Mesenchymal stem cell (in vitro differentiated cells and primary cell): ENCODE measurements at regions not wholly inside any gene's neighbourhood (a gene's known extent, or its start where the extent isn't known, plus 50 kb on each side); places are given as distances from the start of the nearest gene placed in this dataset.

Source experiments
- DNase-seq: peaks from one replicate; pipeline ENCODE4 v3.0.0-alpha.2; 2013
- H2AFZ ChIP-seq: one replicate; pipeline ENCODE4 v1.6.1; 2013; ENCODE audit warnings: low read depth, mild to moderate bottlenecking, control low read depth, inconsistent platforms, low read length, moderate library complexity
- H2AK5ac ChIP-seq: 2 replicates; pipeline ENCODE4 v1.6.1; 2013; ENCODE audit warnings: low read length, moderate library complexity, mild to moderate bottlenecking, inconsistent platforms; ENCODE audit not compliant: severe bottlenecking
- H2BK120ac ChIP-seq: one replicate; pipeline ENCODE4 v1.6.1; 2013; ENCODE audit warnings: low read depth, mild to moderate bottlenecking, inconsistent platforms, low read length, moderate library complexity
- H2BK12ac ChIP-seq, 2 experiments: one replicate each; pipeline ENCODE4 v1.6.1; 2013; ENCODE audit warnings: inconsistent platforms in 2 of 2, low read length in 2 of 2, mild to moderate bottlenecking in 2 of 2, moderate library complexity in 2 of 2, control low read depth in 1 of 2
- H2BK15ac ChIP-seq: one replicate; pipeline ENCODE4 v1.6.1; 2013; ENCODE audit warnings: mild to moderate bottlenecking, low read depth, inconsistent platforms; ENCODE audit not compliant: poor library complexity, severe bottlenecking
- H2BK5ac ChIP-seq: 2 replicates; pipeline ENCODE4 v1.6.1; 2013; ENCODE audit warnings: low read depth, mild to moderate bottlenecking, low read length, control low read depth, inconsistent platforms; ENCODE audit not compliant: poor library complexity, severe bottlenecking
- H3K14ac ChIP-seq, 2 experiments: one replicate each; pipeline ENCODE4 v1.6.1; 2013; ENCODE audit warnings: inconsistent platforms in 2 of 2, low read length in 2 of 2, control low read depth in 1 of 2, mild to moderate bottlenecking in 1 of 2, moderate library complexity in 1 of 2
- H3K18ac ChIP-seq, 2 experiments: one replicate each; pipeline ENCODE4 v1.6.1; 2013; ENCODE audit warnings: inconsistent platforms in 2 of 2, low read length in 2 of 2, control low read depth in 1 of 2, low read depth in 1 of 2, mild to moderate bottlenecking in 1 of 2
- H3K23ac ChIP-seq, 2 experiments: one replicate each; pipeline ENCODE4 v1.6.1; 2013; ENCODE audit warnings: inconsistent platforms in 2 of 2, low read length in 2 of 2, mild to moderate bottlenecking in 2 of 2, moderate library complexity in 2 of 2, control low read depth in 1 of 2
- H3K27ac ChIP-seq: 2 replicates; pipeline ENCODE4 v1.5.1; 2013; ENCODE audit warnings: mild to moderate bottlenecking, moderate library complexity, low read length, control low read depth, inconsistent platforms; ENCODE audit not compliant: poor library complexity, severe bottlenecking
- H3K27me3 ChIP-seq, 2 experiments: 2 replicates each; pipeline versions ENCODE4 v1.6.1 to v1.7.0; 2013; ENCODE audit warnings: low read length in 2 of 2, mild to moderate bottlenecking in 2 of 2, moderate library complexity in 2 of 2, control low read depth in 1 of 2, inconsistent platforms in 1 of 2; ENCODE audit not compliant: control insufficient read depth in 1 of 2, insufficient read depth in 1 of 2
- H3K36me3 ChIP-seq, 2 experiments: 2 replicates each; pipeline versions ENCODE4 v1.6.1 to v1.7.0; 2013; ENCODE audit warnings: low read length in 2 of 2, control low read depth in 1 of 2, inconsistent platforms in 1 of 2, low read depth in 1 of 2, mild to moderate bottlenecking in 1 of 2; ENCODE audit not compliant: insufficient read depth in 2 of 2, control insufficient read depth in 1 of 2
- H3K4ac ChIP-seq, 2 experiments: one replicate each; pipeline ENCODE4 v1.6.1; 2013; ENCODE audit warnings: inconsistent platforms in 2 of 2, low read length in 2 of 2, mild to moderate bottlenecking in 2 of 2, moderate library complexity in 2 of 2, control low read depth in 1 of 2, low read depth in 1 of 2
- H3K4me1 ChIP-seq: 2 replicates; pipeline ENCODE4 v1.6.1; 2013; ENCODE audit warnings: low read depth, low read length, control low read depth; ENCODE audit not compliant: control insufficient read depth, insufficient read depth
- H3K4me2 ChIP-seq: 2 replicates; pipeline ENCODE4 v1.6.1; 2013; ENCODE audit warnings: low read length, mild to moderate bottlenecking, inconsistent platforms; ENCODE audit not compliant: poor library complexity, severe bottlenecking
- H3K4me3 ChIP-seq, 2 experiments: 2 replicates each; pipeline versions ENCODE4 v1.5.1 to v1.7.0; 2013; ENCODE audit warnings: low read length in 2 of 2, mild to moderate bottlenecking in 2 of 2, control low read depth in 1 of 2, low read depth in 1 of 2; ENCODE audit not compliant: insufficient read depth in 1 of 2
- H3K79me1 ChIP-seq: replicated peaks from 2 replicates; pipeline ENCODE4 v1.6.1; 2013; ENCODE audit warnings: mild to moderate bottlenecking, control low read depth, low read length, inconsistent platforms; ENCODE audit not compliant: poor library complexity, severe bottlenecking
- H3K9ac ChIP-seq: 2 replicates; pipeline ENCODE4 v1.7.0; 2013; ENCODE audit warnings: mild to moderate bottlenecking, low read length, moderate library complexity
- H3K9me3 ChIP-seq: 2 replicates; pipeline ENCODE4 v1.7.0; 2013; ENCODE audit warnings: mild to moderate bottlenecking, low read length; ENCODE audit not compliant: control insufficient read depth
- H4K8ac ChIP-seq: one replicate; pipeline ENCODE4 v1.6.1; 2013; ENCODE audit warnings: inconsistent platforms, mild to moderate bottlenecking, low read length, moderate library complexity
- H4K91ac ChIP-seq: one replicate; pipeline ENCODE4 v1.6.1; 2013; ENCODE audit warnings: mild to moderate bottlenecking, low read length, inconsistent platforms
- WGBS: methylation state at CpG from one replicate; pipeline ENCODE4 v1.1.7; 2013; ENCODE audit warnings: mixed read lengths; 5-methylcytosine and 5-hydroxymethylcytosine counted together

- Histone ChIP-seq H3K23ac (no peak overlapping the region), H2BK12ac (no peak overlapping the region), H2BK120ac (no peak overlapping the region), H4K91ac (no peak overlapping the region), H3K14ac (no peak overlapping the region), H3K4me2 (no peak overlapping the region), H3K36me3 (no peaks in the 10 kb centered on the region), H3K4me3 (no peak overlapping the region), H4K8ac (no peak overlapping the region), H3K27me3 (peaks cover 6 to 15% of the 10 kb centered on the region in 2 experiments), H3K4ac (no peak overlapping the region), H3K79me1 (no peaks in the 10 kb centered on the region), H3K4me1 (peaks cover 6% of the 10 kb centered on the region), H3K9me3 (no peaks in the 10 kb centered on the region), H3K27ac (no peak overlapping the region), H2AK5ac (no peak overlapping the region), H2AFZ (no peak overlapping the region), H3K9ac (no peak overlapping the region), H2BK15ac (no peak overlapping the region), H3K18ac (no peak overlapping the region), H2BK5ac (no peak overlapping the region)
- WGBS: 88% methylated on average over 6 of the region's 8 CpGs
- no peak for DNase-seq
Measured at GRCh38 chr9:14441115-14441514, 127.2 kb upstream of the NFIB start.

GRCh38 chr9:14440062-14440461, 126.1 kb upstream of the NFIB start:
- Histone ChIP-seq H3K14ac (no peak overlapping the region), H3K4me1 (peaks cover 6% of the 10 kb centered on the region), H2BK15ac (no peak overlapping the region), H3K36me3 (no peaks in the 10 kb centered on the region), H4K8ac (no peak overlapping the region), H4K91ac (no peak overlapping the region), H3K9me3 (no peaks in the 10 kb centered on the region), H3K4me3 (no peak overlapping the region), H2BK120ac (no peak overlapping the region), H3K4ac (no peak overlapping the region), H3K18ac (no peak overlapping the region), H3K9ac (no peak overlapping the region), H3K23ac (no peak overlapping the region), H2AK5ac (no peak overlapping the region), H2AFZ (no peak overlapping the region), H3K79me1 (no peaks in the 10 kb centered on the region), H2BK5ac (no peak overlapping the region), H3K27ac (no peak overlapping the region), H3K27me3 (peaks cover 11 to 20% of the 10 kb centered on the region in 2 experiments), H3K4me2 (no peak overlapping the region), H2BK12ac (no peak overlapping the region)
- WGBS: 95% methylated on average over 3 of the region's 4 CpGs
- DNase-seq: no peak

GRCh38 chr9:14439555-14439954, 125.6 kb upstream of the NFIB start:
- Histone ChIP-seq H2BK12ac (no peak overlapping the region), H3K36me3 (no peaks in the 10 kb centered on the region), H4K8ac (no peak overlapping the region), H2AK5ac (no peak overlapping the region), H3K14ac (no peak overlapping the region), H3K23ac (no peak overlapping the region), H3K4me1 (peaks cover 6% of the 10 kb centered on the region), H3K18ac (no peak overlapping the region), H2AFZ (no peak overlapping the region), H3K4ac (no peak overlapping the region), H2BK5ac (no peak overlapping the region), H3K4me2 (no peak overlapping the region), H3K9ac (no peak overlapping the region), H3K4me3 (no peak overlapping the region), H4K91ac (no peak overlapping the region), H3K79me1 (no peaks in the 10 kb centered on the region), H3K27me3 (peaks cover 11 to 20% of the 10 kb centered on the region in 2 experiments), H3K9me3 (no peaks in the 10 kb centered on the region), H2BK15ac (no peak overlapping the region), H3K27ac (no peak overlapping the region), H2BK120ac (no peak overlapping the region)
- WGBS: 96% methylated on average over 6 of the region's 6 CpGs
- no peak for DNase-seq

GRCh38 chr9:14438232-14439021, 124.5 kb upstream of the NFIB start:
- H3K9ac ChIP-seq: no peak overlapping the region
- H3K4me2 ChIP-seq: no peak overlapping the region
- no peak overlapping the region for H3K14ac ChIP-seq
- H2BK5ac ChIP-seq: peak overlapping the region; percentile 58
- no peaks in the 10 kb centered on the region for H3K79me1 ChIP-seq
- no peaks in the 10 kb centered on the region for H3K36me3 ChIP-seq
- WGBS: 92% methylated on average over 12 of the region's 17 CpGs
- no peak overlapping the region for H2BK12ac ChIP-seq
- no peak overlapping the region for H2BK120ac ChIP-seq
- peaks cover 6% of the 10 kb centered on the region for H3K4me1 ChIP-seq
- no peak overlapping the region for H2AFZ ChIP-seq
- no peak overlapping the region for H2AK5ac ChIP-seq
- H3K4me3 ChIP-seq: no peak overlapping the region
- H3K9me3 ChIP-seq: no peaks in the 10 kb centered on the region
- no peak overlapping the region for H3K4ac ChIP-seq
- H3K27ac ChIP-seq: no peak overlapping the region
- H4K91ac ChIP-seq: no peak overlapping the region
- H2BK15ac ChIP-seq: no peak overlapping the region
- peaks cover 11 to 20% of the 10 kb centered on the region in 2 experiments for H3K27me3 ChIP-seq
- DNase-seq: no peak
- no peak overlapping the region for H4K8ac ChIP-seq
- no peak overlapping the region for H3K23ac ChIP-seq
- no peak overlapping the region for H3K18ac ChIP-seq
